C4-2B (cell line): ENCODE measurements at regions not wholly inside any gene's neighbourhood (a gene's known extent, or its start where the extent isn't known, plus 50 kb on each side); places are given as distances from the start of the nearest gene placed in this dataset.

Source experiments
- CTCF ChIP-seq: fragments of 450-650 bp; conservative IDR thresholded peaks from 2 replicates; pipeline ENCODE4 v1.5.1; 2017; ENCODE audit warnings: mild to moderate bottlenecking
- ZFX ChIP-seq: fragments of 450-650 bp; IDR thresholded peaks from 2 replicates; pipeline ENCODE4 v1.6.1; 2017

- TF ChIP-seq CTCF, result no peak
- no peak for TF ChIP-seq ZFX
Observed at GRCh38 chr2:49801898-49802450, 647.7 kb upstream of the FSHR start.
